ENCODE measurements at regions not wholly inside any gene's neighbourhood (a gene's known extent, or its start where the extent isn't known, plus 50 kb on each side); places are given as distances from the start of the nearest gene placed in this dataset.
"Not testable (repeated sequence)": the region's sequence is repeated elsewhere in the genome, so short reads cannot be mapped to it uniquely, and the experiment has no call there.

GRCh38 chr1:229122606-229123005 is 148.3 kb upstream of the RAB4A start:
- no peaks in the 10 kb centered on the region for H3K36me3 Mint-ChIP-seq
- no peaks in the 10 kb centered on the region for H3K27me3 Mint-ChIP-seq
- no peak for DNase-seq
- H3K27ac Mint-ChIP-seq: no peak overlapping the region
- no peak overlapping the region for H3K4me3 Mint-ChIP-seq
- peaks cover 11% of the 10 kb centered on the region for H3K4me1 Mint-ChIP-seq
- no peaks in the 10 kb centered on the region for H3K9me3 Mint-ChIP-seq

- DNase-seq: no peak
- H3K9me3 Mint-ChIP-seq: no peaks in the 10 kb centered on the region
- no peak overlapping the region for H3K4me3 Mint-ChIP-seq
- no peak overlapping the region for H3K27ac Mint-ChIP-seq
- no peaks in the 10 kb centered on the region for H3K27me3 Mint-ChIP-seq
- H3K4me1 Mint-ChIP-seq: peaks cover 21% of the 10 kb centered on the region
- no peaks in the 10 kb centered on the region for H3K36me3 Mint-ChIP-seq
These were observed 146.8 kb upstream of the RAB4A start for GRCh38 chr1:229124116-229124515.

GRCh38 chr1:229124520-229125124 is 146.3 kb upstream of the RAB4A start:
- Mint-ChIP-seq H3K27ac (no peak overlapping the region), H3K27me3 (no peaks in the 10 kb centered on the region), H3K4me1 (peaks cover 25% of the 10 kb centered on the region), H3K9me3 (no peaks in the 10 kb centered on the region), H3K4me3 (no peak overlapping the region), H3K36me3 (no peaks in the 10 kb centered on the region)
- no peak for DNase-seq

- H3K36me3 Mint-ChIP-seq: no peaks in the 10 kb centered on the region
- H3K27ac Mint-ChIP-seq: no peak overlapping the region
- no peaks in the 10 kb centered on the region for H3K9me3 Mint-ChIP-seq
- peak; percentile 54 for DNase-seq
- H3K27me3 Mint-ChIP-seq: no peaks in the 10 kb centered on the region
- H3K4me3 Mint-ChIP-seq: no peak overlapping the region
- H3K4me1 Mint-ChIP-seq: peaks cover 50% of the 10 kb centered on the region
These were observed 143.6 kb upstream of the RAB4A start for GRCh38 chr1:229127301-229127700.

- Mint-ChIP-seq H3K9me3 (no peaks in the 10 kb centered on the region), H3K4me1 (peaks cover 51% of the 10 kb centered on the region), H3K27me3 (no peaks in the 10 kb centered on the region), H3K4me3 (no peak overlapping the region), H3K36me3 (no peaks in the 10 kb centered on the region), H3K27ac (no peak overlapping the region)
- DNase-seq: no peak
These were observed 142.8 kb upstream of the RAB4A start for GRCh38 chr1:229128066-229128608.

GRCh38 chr1:229129301-229130027 is 141.4 kb upstream of the RAB4A start:
- Mint-ChIP-seq H3K4me1 (peaks cover 51% of the 10 kb centered on the region), H3K4me3 (no peak overlapping the region), H3K27ac (no peak overlapping the region)

GRCh38 chr1:229130028-229130668 is 140.8 kb upstream of the RAB4A start:
- H3K27me3 Mint-ChIP-seq: no peaks in the 10 kb centered on the region
- no peak for DNase-seq
- H3K9me3 Mint-ChIP-seq: peaks cover 11% of the 10 kb centered on the region
- peaks cover 10% of the 10 kb centered on the region for H3K36me3 Mint-ChIP-seq
- peaks cover 51% of the 10 kb centered on the region for H3K4me1 Mint-ChIP-seq
- peak overlapping the region; percentile 1 for H3K4me3 Mint-ChIP-seq
- H3K27ac Mint-ChIP-seq: no peak overlapping the region

More at GRCh38 chr1:229129301-229130027, 141.4 kb upstream of the RAB4A start:
- DNase-seq: peak; percentile 42
- Mint-ChIP-seq H3K9me3 (peaks cover 6% of the 10 kb centered on the region), H3K36me3 (peaks cover 9% of the 10 kb centered on the region), H3K27me3 (no peaks in the 10 kb centered on the region)

GRCh38 chr1:229131243-229132105 is 139.4 kb upstream of the RAB4A start:
- Mint-ChIP-seq H3K36me3 (peaks cover 16% of the 10 kb centered on the region), H3K9me3 (peaks cover 21% of the 10 kb centered on the region), H3K27me3 (no peaks in the 10 kb centered on the region), H3K27ac (no peak overlapping the region), H3K4me1 (peaks cover 54% of the 10 kb centered on the region), H3K4me3 (no peak overlapping the region)
- DNase-seq: no peak

GRCh38 chr1:229132106-229132443 is 138.8 kb upstream of the RAB4A start:
- peaks cover 16% of the 10 kb centered on the region for H3K36me3 Mint-ChIP-seq
- H3K27ac Mint-ChIP-seq: no peak overlapping the region
- H3K4me3 Mint-ChIP-seq: no peak overlapping the region
- peaks cover 55% of the 10 kb centered on the region for H3K4me1 Mint-ChIP-seq
- no peak for DNase-seq
- H3K27me3 Mint-ChIP-seq: no peaks in the 10 kb centered on the region
- H3K9me3 Mint-ChIP-seq: peaks cover 21% of the 10 kb centered on the region

GRCh38 chr1:229132706-229133105 is 138.2 kb upstream of the RAB4A start:
- Mint-ChIP-seq H3K4me1 (peaks cover 55% of the 10 kb centered on the region), H3K27ac (no peak overlapping the region), H3K9me3 (peaks cover 21% of the 10 kb centered on the region), H3K4me3 (no peak overlapping the region), H3K36me3 (peaks cover 16% of the 10 kb centered on the region), H3K27me3 (no peaks in the 10 kb centered on the region)
- no peak for DNase-seq

- no peaks in the 10 kb centered on the region for H3K27me3 Mint-ChIP-seq
- no peak overlapping the region for H3K4me3 Mint-ChIP-seq
- H3K9me3 Mint-ChIP-seq: peaks cover 21% of the 10 kb centered on the region
- peaks cover 16% of the 10 kb centered on the region for H3K36me3 Mint-ChIP-seq
- peaks cover 52% of the 10 kb centered on the region for H3K4me1 Mint-ChIP-seq
- DNase-seq: no peak
- H3K27ac Mint-ChIP-seq: no peak overlapping the region
These were observed 137.8 kb upstream of the RAB4A start for GRCh38 chr1:229133151-229133550.

- Mint-ChIP-seq H3K9me3 (peaks cover 21% of the 10 kb centered on the region), H3K27me3 (no peaks in the 10 kb centered on the region), H3K4me3 (no peak overlapping the region), H3K4me1 (peaks cover 54% of the 10 kb centered on the region), H3K27ac (no peak overlapping the region), H3K36me3 (peaks cover 16% of the 10 kb centered on the region)
- DNase-seq: no peak
These were observed 137.1 kb upstream of the RAB4A start for GRCh38 chr1:229133811-229134210.

- H3K4me1 Mint-ChIP-seq: peaks cover 55% of the 10 kb centered on the region
- not testable (repeated sequence) for H3K27ac Mint-ChIP-seq, DNase-seq, H3K27me3 Mint-ChIP-seq, H3K4me3 Mint-ChIP-seq
- peaks cover 21% of the 10 kb centered on the region for H3K9me3 Mint-ChIP-seq
- peaks cover 16% of the 10 kb centered on the region for H3K36me3 Mint-ChIP-seq
These were observed 136.3 kb upstream of the RAB4A start for GRCh38 chr1:229134381-229135217.

GRCh38 chr1:229135773-229136172 is 135.1 kb upstream of the RAB4A start:
- Mint-ChIP-seq H3K4me3 (no peak overlapping the region), H3K27me3 (no peaks in the 10 kb centered on the region), H3K9me3 (peaks cover 21% of the 10 kb centered on the region), H3K4me1 (peaks cover 47% of the 10 kb centered on the region), H3K36me3 (peaks cover 16% of the 10 kb centered on the region), H3K27ac (no peak overlapping the region)
- DNase-seq: no peak

Measured in activated naive CD8-positive, alpha-beta T cell treated with anti-CD3 and anti-CD28 coated beads for 36 hours (primary cell).